ENCODE measurements at regions not wholly inside any gene's neighbourhood (a gene's known extent, or its start where the extent isn't known, plus 50 kb on each side); places are given as distances from the start of the nearest gene placed in this dataset.
A peak's percentile ranks its signal among the peaks of the same experiment; 100 is the strongest.
"Not testable (repeated sequence)": the region's sequence is repeated elsewhere in the genome, so short reads cannot be mapped to it uniquely, and the experiment has no call there.

DNA sequence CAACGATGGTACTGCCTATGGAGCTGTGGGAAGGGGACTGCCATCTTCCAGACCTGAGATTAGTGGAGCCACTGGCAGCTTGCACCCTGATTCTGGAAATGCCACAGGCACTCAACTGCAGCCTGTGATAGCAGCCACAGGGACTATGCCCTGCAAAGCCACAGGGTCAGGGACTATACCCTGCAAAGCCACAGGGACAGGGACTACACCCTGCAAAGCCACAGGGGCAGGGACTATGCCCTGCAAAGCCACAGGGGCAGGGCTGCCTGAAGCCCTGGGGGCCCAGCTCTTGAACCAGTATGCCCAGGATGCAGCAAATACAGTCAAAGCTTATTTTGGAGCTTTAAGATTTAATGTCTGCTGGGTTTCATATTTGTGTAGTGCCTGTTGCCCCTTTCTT is 346.6 kb downstream of the C6orf118 start:
- Histone ChIP-seq H3K9ac (ENCODE audit: insufficient read length) (no peak overlapping the region), H3K9me3 (ENCODE audit: low read depth, low read length) (no peaks in the 10 kb centered on the region), H3K4me3 (no peak overlapping the region), H3K27ac (no peak overlapping the region), H3K36me3 (ENCODE audit: insufficient read depth, low read length) (no peaks in the 10 kb centered on the region)
- TF ChIP-seq POLR2AphosphoS5 (IDR thresholded peaks at IDR 0.05; ENCODE audit: borderline replicate concordance, low read depth, low read length) (no peak), FOXP2 (optimal IDR thresholded peaks at IDR 0.05; ENCODE audit: control extremely low read depth, extremely low read length, insufficient read depth) (no peak), EZH2 (IDR thresholded peaks at IDR 0.05) (no peak)
- no peak for DNase-seq (ENCODE audit: low read depth, low spot score)

DNA sequence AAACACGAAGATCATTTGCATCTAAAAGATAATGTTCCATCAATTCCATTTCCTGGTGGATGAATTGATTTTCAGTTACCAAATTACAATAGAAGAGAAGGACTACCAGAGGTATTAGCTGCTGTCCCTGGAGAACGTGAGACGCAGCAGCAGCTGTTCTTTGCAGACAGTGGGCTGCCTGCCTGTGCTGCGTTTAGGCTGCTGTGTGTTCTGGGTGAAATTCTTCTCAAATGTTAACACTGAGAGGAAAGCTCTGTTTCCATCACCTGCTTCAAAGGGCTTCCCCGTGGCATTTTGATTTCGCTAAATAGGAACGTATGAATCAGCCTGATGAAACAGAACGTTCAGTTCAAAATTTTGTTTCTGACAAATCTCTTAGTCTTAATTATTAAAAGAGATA is 362.2 kb downstream of the C6orf118 start:
- H3K4me3 ChIP-seq: no peak overlapping the region
- H3K9me3 ChIP-seq (ENCODE audit: low read depth, low read length): no peaks in the 10 kb centered on the region
- TF ChIP-seq EZH2 (IDR thresholded peaks at IDR 0.05) (no peak), FOXP2 (optimal IDR thresholded peaks at IDR 0.05; ENCODE audit: control extremely low read depth, extremely low read length, insufficient read depth) (no peak), POLR2AphosphoS5 (IDR thresholded peaks at IDR 0.05; ENCODE audit: borderline replicate concordance, low read depth, low read length) (no peak)
- no peak overlapping the region for H3K27ac ChIP-seq
- DNase-seq (ENCODE audit: low read depth, low spot score): no peak
- H3K36me3 ChIP-seq (ENCODE audit: insufficient read depth, low read length): no peaks in the 10 kb centered on the region
- H3K9ac ChIP-seq (ENCODE audit: insufficient read length): no peak overlapping the region

DNA sequence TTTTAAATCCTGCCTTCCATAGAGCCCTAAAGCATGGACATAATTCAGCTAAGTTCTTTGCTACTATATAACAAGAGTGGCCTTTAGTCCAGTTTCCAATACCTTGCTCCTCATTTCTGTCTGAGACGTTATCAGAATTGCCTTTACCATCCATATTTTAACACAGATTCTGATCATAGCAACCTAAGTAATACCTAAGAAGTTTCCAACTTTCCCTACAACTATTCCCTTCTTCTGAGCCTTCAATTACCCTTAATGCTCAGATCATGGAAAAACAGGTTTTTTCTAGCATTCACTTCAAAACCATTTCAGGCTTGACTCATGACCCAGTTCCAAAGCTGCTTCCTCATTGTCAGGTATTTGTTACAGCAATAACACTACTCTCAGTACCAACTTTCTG is 367.1 kb downstream of the C6orf118 start:
- no peaks in the 10 kb centered on the region for H3K9me3 ChIP-seq (ENCODE audit: low read depth, low read length)

DNA sequence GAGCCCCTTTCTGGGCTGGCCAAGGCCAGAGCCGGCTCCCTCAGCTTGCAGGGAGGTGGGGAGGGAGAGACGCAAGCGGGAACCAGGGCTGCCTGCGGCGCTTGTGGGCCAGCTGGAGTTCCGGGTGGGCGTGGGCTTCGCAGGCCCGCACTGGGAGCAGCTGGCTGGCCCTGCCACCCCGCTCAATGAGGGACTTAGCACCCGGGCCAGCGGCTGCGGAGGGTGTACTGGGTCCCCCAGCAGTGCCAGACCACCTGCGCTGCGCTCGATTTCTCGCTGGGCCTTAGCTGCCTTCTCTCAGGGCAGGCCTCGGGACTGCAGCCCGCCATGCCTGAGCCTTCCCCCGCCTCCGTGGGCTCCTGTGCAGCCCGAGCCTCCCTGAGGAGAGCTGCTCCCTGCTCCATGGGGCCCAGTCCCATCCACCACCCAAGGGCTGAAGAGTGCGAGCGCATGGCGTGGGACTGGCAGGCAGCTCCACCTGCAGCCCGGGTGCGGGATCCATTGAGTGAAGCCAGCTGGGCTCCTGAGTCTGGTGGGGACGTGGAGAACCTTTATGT is 376.1 kb downstream of the C6orf118 start:
- H3K27ac ChIP-seq; H3K9me3 ChIP-seq (ENCODE audit: low read depth, low read length); DNase-seq (ENCODE audit: low read depth, low spot score); H3K9ac ChIP-seq (ENCODE audit: insufficient read length); H3K4me3 ChIP-seq; H3K36me3 ChIP-seq (ENCODE audit: insufficient read depth, low read length): not testable (repeated sequence)

More for the DNA sequence above, 367.1 kb downstream of the C6orf118 start:
- Histone ChIP-seq H3K36me3 (ENCODE audit: insufficient read depth, low read length) (no peaks in the 10 kb centered on the region), H3K27ac (no peak overlapping the region), H3K4me3 (no peak overlapping the region), H3K9ac (ENCODE audit: insufficient read length) (no peak overlapping the region)
- no peak for DNase-seq (ENCODE audit: low read depth, low spot score)
- TF ChIP-seq POLR2AphosphoS5 (IDR thresholded peaks at IDR 0.05; ENCODE audit: borderline replicate concordance, low read depth, low read length): no peak
- TF ChIP-seq EZH2 (IDR thresholded peaks at IDR 0.05): no peak
- no peak for TF ChIP-seq FOXP2 (optimal IDR thresholded peaks at IDR 0.05; ENCODE audit: control extremely low read depth, extremely low read length, insufficient read depth)

DNA sequence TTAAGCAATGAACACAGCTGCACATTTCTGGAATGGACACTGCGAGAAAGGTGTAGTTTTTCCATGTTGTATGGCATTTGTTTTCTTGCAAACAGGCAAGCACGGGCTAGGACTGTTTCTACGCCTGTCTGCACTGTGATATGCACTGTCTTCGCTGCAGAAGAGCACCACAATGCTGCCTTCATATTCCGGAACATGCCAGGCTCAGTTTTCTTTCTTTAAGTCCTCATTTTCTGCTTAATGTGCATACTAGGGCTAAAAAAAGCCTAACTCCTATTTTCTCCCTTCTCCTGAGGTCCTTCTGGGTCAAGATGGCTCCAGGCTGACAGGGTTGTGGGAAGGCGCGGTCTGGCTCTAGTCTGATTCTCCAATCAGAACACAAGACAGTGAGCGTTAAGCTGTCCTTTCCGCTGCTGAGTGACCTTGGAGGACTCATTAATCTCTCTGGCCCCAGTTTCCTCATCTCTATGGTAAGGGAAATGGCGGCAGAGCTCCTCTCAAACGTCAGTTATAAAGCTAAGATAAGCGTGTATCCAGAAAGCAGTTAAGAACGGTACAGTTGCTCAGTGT is 379.9 kb downstream of the C6orf118 start:
- TF ChIP-seq POLR2AphosphoS5 (IDR thresholded peaks at IDR 0.05; ENCODE audit: borderline replicate concordance, low read depth, low read length) (no peak), EZH2 (IDR thresholded peaks at IDR 0.05) (no peak), FOXP2 (optimal IDR thresholded peaks at IDR 0.05; ENCODE audit: control extremely low read depth, extremely low read length, insufficient read depth) (no peak)
- no peak for DNase-seq (ENCODE audit: low read depth, low spot score)
- no peak overlapping the region for H3K9ac ChIP-seq (ENCODE audit: insufficient read length)
- no peak overlapping the region for H3K27ac ChIP-seq
- H3K9me3 ChIP-seq (ENCODE audit: low read depth, low read length): no peaks in the 10 kb centered on the region
- no peaks in the 10 kb centered on the region for H3K36me3 ChIP-seq (ENCODE audit: insufficient read depth, low read length)
- no peak overlapping the region for H3K4me3 ChIP-seq

DNA sequence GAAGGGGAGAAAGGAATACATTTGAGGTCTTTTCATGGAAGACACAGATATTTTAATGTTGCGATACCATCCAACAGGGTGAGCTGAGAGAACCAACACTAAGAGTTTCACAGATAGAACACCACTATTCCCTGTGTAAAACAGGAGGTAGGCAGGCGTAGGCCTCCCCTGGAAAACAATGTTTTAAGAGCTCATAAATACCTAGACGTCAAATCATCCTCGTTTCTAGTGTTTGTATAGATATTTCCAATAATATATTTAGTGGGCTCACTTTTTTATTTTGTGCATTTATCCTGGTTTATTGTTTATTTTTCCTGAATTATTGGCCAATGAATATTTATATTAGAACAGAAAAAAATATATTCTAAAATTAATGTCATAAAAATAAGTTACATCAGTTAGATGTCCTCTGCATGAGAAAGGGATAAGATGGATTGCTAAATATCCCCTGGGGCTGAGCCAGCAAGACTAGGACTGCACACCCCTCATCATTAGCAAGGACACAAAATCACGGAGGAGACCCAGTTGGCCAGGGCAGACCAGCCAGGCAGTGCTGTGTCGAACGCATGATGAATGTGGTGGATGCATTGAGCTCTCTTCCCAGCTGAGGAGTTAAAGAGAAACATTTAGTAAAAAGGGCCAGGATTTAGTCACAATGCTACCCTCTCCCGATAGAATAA is 380.5 kb downstream of the C6orf118 start:
- Histone ChIP-seq H3K27ac (no peak overlapping the region), H3K4me3 (no peak overlapping the region), H3K9ac (ENCODE audit: insufficient read length) (no peak overlapping the region), H3K9me3 (ENCODE audit: low read depth, low read length) (no peaks in the 10 kb centered on the region), H3K36me3 (ENCODE audit: insufficient read depth, low read length) (no peaks in the 10 kb centered on the region)
- TF ChIP-seq EZH2 (IDR thresholded peaks at IDR 0.05) (no peak), FOXP2 (optimal IDR thresholded peaks at IDR 0.05; ENCODE audit: control extremely low read depth, extremely low read length, insufficient read depth) (no peak), POLR2AphosphoS5 (IDR thresholded peaks at IDR 0.05; ENCODE audit: borderline replicate concordance, low read depth, low read length) (no peak)
- DNase-seq (ENCODE audit: low read depth, low spot score): no peak

DNA sequence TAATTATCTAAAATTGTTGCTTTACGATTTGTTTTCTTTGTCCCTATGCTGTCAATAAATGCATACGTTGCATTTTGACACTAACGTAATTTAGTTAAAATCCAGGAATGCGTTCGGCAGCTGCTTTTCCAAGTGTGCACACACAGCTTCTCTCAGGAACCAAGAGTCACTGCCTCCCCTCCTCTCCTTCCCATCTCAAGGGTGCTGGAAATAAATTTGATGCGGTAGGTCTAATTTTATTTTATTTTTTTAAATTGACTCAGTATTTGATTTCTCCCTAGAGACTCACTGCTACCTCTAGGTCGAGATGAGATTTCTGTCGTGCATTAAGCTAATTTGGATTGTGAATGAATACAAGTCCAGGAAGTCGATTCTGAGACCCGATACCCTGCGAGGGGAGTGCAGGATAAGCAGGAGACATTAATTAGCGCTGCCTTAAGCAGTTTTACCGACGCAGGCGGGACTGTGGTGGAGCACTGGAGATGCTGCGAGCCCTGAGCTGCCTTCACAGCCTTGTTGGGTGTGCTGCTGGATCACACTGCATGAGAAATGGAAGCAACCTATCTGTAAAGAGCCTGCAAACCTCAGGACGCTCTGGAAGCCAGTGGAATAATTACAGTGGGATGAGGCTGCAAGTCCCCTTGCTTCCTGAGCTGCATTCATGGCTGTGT is 381.2 kb downstream of the C6orf118 start:
- Histone ChIP-seq H3K9ac (ENCODE audit: insufficient read length) (no peak overlapping the region), H3K4me3 (no peak overlapping the region; the same call in 1 of the 2 replicates), H3K36me3 (ENCODE audit: insufficient read depth, low read length) (no peaks in the 10 kb centered on the region), H3K9me3 (ENCODE audit: low read depth, low read length) (no peaks in the 10 kb centered on the region), H3K27ac (no peak overlapping the region)
- DNase-seq (ENCODE audit: low read depth, low spot score): no peak
- no peak for TF ChIP-seq FOXP2 (optimal IDR thresholded peaks at IDR 0.05; ENCODE audit: control extremely low read depth, extremely low read length, insufficient read depth)

DNA sequence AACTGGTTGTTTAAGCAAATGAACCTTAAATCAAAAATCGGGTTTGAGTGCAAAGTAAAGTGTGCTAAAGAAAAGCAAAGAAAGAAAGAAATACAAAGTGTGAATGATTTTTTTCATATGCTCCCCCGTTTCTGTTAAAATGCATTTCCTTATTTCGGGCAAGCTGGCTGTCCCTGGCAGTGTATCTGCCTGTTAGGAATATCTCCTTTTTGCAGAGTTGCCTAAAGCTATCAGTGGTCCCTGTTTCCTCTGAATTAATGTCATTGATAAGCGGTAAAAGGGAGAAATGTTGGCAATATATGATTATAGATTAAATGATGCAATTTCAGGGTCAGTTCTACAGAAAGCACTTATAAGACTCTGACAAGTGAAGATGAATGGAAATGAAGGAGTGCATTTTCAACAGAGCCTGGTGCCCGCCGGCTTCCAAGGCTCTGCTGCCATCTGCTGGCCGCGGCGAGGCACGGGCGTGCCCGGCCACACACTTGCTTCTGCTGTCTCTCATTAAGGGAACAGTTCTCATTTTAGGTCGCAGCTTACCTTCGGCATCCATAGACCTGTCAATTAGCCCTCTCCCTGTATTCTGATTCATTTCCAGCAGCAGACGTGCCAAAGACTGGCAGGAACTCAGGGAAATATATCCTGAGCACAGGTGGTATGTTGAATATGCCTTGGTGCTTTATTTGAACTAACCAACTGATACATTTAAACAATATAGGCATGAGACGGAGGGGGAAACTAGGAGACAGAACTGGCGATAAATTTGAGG is 381.9 kb downstream of the C6orf118 start:
- DNase-seq (ENCODE audit: low read depth, low spot score): no peak
- Histone ChIP-seq H3K36me3 (ENCODE audit: insufficient read depth, low read length) (no peaks in the 10 kb centered on the region), H3K4me3 (peak overlapping the region; percentile 1; the same call in 1 of the 2 replicates), H3K9me3 (ENCODE audit: low read depth, low read length) (no peaks in the 10 kb centered on the region), H3K9ac (ENCODE audit: insufficient read length) (no peak overlapping the region), H3K27ac (no peak overlapping the region)
- TF ChIP-seq EZH2 (IDR thresholded peaks at IDR 0.05): no peak
- no peak for TF ChIP-seq POLR2AphosphoS5 (IDR thresholded peaks at IDR 0.05; ENCODE audit: borderline replicate concordance, low read depth, low read length)
- TF ChIP-seq FOXP2 (optimal IDR thresholded peaks at IDR 0.05; ENCODE audit: control extremely low read depth, extremely low read length, insufficient read depth): no peak
